ENCODE measurements at regions not wholly inside any gene's neighbourhood (a gene's known extent, or its start where the extent isn't known, plus 50 kb on each side); places are given as distances from the start of the nearest gene placed in this dataset.

GRCh38 chr11:104526006-104526405 is 362.1 kb upstream of the PDGFD start:
- no peaks in the 10 kb centered on the region for H3K9me3 ChIP-seq
- H3K27ac ChIP-seq: peak overlapping the region in 1 of 12 donors; percentile 56
- DNase-seq (no peak), ATAC-seq (no peak)
- no peaks in the 10 kb centered on the region for H3K36me3 ChIP-seq
- TF ChIP-seq, protein P1, sequence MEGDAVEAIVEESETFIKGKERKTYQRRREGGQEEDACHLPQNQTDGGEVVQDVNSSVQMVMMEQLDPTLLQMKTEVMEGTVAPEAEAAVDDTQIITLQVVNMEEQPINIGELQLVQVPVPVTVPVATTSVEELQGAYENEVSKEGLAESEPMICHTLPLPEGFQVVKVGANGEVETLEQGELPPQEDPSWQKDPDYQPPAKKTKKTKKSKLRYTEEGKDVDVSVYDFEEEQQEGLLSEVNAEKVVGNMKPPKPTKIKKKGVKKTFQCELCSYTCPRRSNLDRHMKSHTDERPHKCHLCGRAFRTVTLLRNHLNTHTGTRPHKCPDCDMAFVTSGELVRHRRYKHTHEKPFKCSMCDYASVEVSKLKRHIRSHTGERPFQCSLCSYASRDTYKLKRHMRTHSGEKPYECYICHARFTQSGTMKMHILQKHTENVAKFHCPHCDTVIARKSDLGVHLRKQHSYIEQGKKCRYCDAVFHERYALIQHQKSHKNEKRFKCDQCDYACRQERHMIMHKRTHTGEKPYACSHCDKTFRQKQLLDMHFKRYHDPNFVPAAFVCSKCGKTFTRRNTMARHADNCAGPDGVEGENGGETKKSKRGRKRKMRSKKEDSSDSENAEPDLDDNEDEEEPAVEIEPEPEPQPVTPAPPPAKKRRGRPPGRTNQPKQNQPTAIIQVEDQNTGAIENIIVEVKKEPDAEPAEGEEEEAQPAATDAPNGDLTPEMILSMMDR (IDR thresholded peaks at IDR 0.05): no peak
- TF ChIP-seq POLR2A (IDR thresholded peaks at IDR 0.05): no peak
- 21 to 43% (median 27%) methylated on average over 2 of the region's 2 CpGs for WGBS, 4 donors
- intact Hi-C loops (cut with DNase I): no loop called here
- H3K4me1 ChIP-seq: peaks cover 0 to 25% (median 3%) of the 10 kb centered on the region in 12 donors
- no peak overlapping the region for H3K4me3 ChIP-seq
- no peaks in the 10 kb centered on the region for H3K27me3 ChIP-seq

- ATAC-seq (no peak), DNase-seq (no peak)
- H3K27me3 ChIP-seq: no peaks in the 10 kb centered on the region
- peak overlapping the region in 2 of 12 donors; percentile 3 to 56 for H3K27ac ChIP-seq
- TF ChIP-seq, protein P1 (IDR thresholded peaks at IDR 0.05): no peak
- no peak for TF ChIP-seq POLR2A (IDR thresholded peaks at IDR 0.05)
- H3K4me3 ChIP-seq: no peak overlapping the region
- 61 to 78% (median 69%) methylated on average over 3 of the region's 3 CpGs for WGBS, 4 donors
- peaks cover 0 to 25% (median 3%) of the 10 kb centered on the region in 12 donors for H3K4me1 ChIP-seq
- intact Hi-C loops (cut with DNase I): no loop called here
- no peaks in the 10 kb centered on the region for H3K9me3 ChIP-seq
- H3K36me3 ChIP-seq: no peaks in the 10 kb centered on the region
These were observed 361.5 kb upstream of the PDGFD start for GRCh38 chr11:104525416-104525815.

DNA sequence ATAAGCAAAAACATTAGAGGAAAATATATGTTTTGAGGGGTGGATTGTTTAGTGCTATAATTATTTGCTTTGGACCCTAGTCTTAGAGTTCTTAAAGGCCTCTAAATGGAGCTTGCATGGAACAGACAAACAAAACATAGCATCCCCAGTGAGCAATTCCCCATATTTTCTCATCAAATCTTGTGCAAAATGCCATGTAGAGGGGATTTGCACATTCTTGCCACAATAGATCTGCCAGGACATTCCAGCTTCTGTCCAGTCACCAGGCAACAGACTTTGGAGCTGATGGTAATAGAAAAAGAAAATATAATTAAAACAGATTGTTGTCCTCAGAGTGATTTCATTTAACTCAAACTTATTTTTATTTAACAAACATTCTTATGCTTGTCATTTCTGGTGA is 360.3 kb upstream of the PDGFD start:
- Histone ChIP-seq H3K27ac (no peak overlapping the region), H3K4me1 (peaks cover 0 to 23% (median 3%) of the 10 kb centered on the region in 12 donors), H3K4me3 (no peak overlapping the region), H3K36me3 (no peaks in the 10 kb centered on the region), H3K27me3 (no peaks in the 10 kb centered on the region), H3K9me3 (no peaks in the 10 kb centered on the region)
- TF ChIP-seq, protein P1 (IDR thresholded peaks at IDR 0.05): no peak
- no peak for TF ChIP-seq POLR2A (IDR thresholded peaks at IDR 0.05)
- intact Hi-C loops (cut with DNase I): no loop called here
- DNase-seq: no peak
- ATAC-seq: no peak

- H3K27me3 ChIP-seq: no peaks in the 10 kb centered on the region
- H3K4me1 ChIP-seq: peaks cover 0 to 23% (median 3%) of the 10 kb centered on the region in 12 donors
- H3K36me3 ChIP-seq: no peaks in the 10 kb centered on the region
- H3K4me3 ChIP-seq: no peak overlapping the region
- ATAC-seq (no peak), DNase-seq (no peak)
- intact Hi-C loops (cut with DNase I): no loop called here
- WGBS, 4 donors: 79 to 87% (median 84%) methylated on average over 1 of the region's 1 CpG
- H3K27ac ChIP-seq: no peak overlapping the region
- TF ChIP-seq, protein P1 (IDR thresholded peaks at IDR 0.05): no peak
- TF ChIP-seq POLR2A (IDR thresholded peaks at IDR 0.05): no peak
- no peaks in the 10 kb centered on the region for H3K9me3 ChIP-seq
These were observed 359.7 kb upstream of the PDGFD start for GRCh38 chr11:104523611-104524010.
